GM21723 (cell line): ENCODE measurements at regions not wholly inside any gene's neighbourhood (a gene's known extent, or its start where the extent isn't known, plus 50 kb on each side); places are given as distances from the start of the nearest gene placed in this dataset.

ENCODE experiments used
- ATAC-seq: cut with Tn5 transposase; IDR thresholded peaks from one replicate; pipeline ENCODE4 v1.9.1; 2021; ENCODE audit warnings: mild to moderate bottlenecking, moderate library complexity; ENCODE audit not compliant: unreplicated experiment

DNA sequence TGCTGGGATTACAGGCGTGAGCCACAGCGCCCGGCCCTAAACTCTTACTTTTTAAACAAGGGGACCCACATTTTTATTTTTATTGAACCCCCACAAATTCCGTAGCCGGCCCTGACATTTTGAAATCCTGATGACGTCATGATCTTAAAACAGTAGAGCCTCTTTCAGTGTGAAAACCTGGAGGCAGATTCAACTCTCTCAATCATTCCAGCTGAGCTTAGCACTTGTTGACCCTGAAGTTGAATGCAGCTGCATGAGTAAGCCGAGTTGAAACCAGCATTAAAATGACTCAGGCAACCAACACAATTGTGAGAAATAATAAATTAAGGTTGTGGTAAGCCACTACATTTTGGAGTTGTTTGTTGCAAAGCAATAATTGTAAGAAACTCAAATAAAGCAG is 93.9 kb upstream of the ADGRL4 start:
- no peak for ATAC-seq

DNA sequence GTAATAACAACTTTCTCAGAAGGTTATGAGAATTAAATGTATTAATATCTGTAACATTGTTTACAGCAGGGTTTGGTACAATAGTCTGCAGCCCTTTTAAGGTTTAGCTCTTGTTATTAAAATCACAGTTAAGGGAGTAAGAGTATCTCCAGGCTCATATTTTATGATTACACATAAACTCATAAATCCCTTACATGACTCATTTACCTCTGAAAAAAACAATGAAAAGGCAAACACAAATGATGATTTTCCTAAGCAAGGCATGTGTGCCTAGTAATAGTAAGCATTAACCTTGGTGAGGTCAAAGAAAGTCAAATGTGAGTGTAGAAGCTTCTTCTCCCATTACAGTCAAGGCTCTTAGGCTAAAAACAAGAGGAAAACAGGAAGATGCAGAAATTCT is 84.5 kb upstream of the ADGRL4 start:
- ATAC-seq, result no peak

- no peak for ATAC-seq
These were observed 83.4 kb upstream of the ADGRL4 start for GRCh38 chr1:79089946-79090345.

DNA sequence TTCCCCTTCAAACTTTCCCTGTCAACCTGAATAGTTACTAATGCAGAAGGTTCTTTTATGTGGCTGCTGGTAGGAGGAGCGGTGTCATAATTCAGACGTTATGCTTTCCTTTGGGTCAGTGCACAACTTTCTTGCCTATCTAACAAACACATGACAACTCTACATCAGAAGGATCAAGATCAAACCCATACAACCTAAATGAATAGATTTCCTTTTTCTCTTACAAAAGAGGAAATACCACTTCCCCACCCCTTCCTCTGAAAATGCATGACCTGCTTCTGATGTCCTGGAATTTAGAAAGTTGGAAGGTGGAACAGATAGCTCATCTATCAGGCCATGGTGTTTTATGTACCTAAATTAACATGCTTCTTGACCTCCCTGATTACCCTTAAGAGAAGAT is 75.7 kb upstream of the ADGRL4 start:
- no peak for ATAC-seq

GRCh38 chr1:79079770-79080169 is 73.2 kb upstream of the ADGRL4 start:
- ATAC-seq, result no peak

DNA sequence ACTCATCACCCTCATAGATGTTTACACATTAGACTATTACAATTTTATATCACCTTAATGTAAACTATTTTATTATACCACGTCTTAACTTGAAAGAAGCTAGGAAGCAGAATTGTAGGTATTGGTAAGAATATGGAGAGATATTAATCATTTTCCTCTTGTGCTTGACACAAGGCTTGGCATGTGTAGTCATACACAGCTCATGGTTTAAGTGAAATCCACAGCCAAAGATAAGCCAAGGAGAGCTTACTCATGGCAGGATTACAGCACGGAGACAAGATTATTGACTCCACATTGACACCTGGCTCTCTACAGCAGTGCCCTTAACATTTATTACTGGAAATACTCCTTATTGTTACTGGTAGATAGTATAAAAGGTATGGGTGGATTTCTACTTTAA is 68.4 kb upstream of the ADGRL4 start:
- no peak for ATAC-seq

- ATAC-seq, result no peak
These were observed 63.3 kb upstream of the ADGRL4 start for GRCh38 chr1:79069828-79070227.

DNA sequence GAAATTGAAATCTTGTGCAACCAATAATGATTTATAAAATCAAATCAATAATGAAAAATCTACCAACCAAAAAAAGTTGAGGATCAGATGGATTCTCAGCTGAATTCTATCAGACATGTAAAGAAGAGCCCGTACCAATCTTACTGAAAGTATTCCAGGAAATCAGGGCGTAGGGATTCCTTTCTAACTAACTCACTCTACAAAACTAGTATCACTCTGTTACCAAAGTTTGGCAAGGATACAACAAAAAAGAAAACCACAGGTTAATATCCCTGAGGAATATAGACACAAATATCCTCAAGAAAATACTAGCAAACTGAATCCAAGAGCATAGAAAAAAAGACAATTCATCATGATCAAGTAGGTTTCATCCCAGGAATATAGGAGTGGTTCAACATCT is 52.8 kb upstream of the ADGRL4 start:
- ATAC-seq, result no peak
